Peyer's patch (tissue), 4 donors: ENCODE measurements at regions not wholly inside any gene's neighbourhood (a gene's known extent, or its start where the extent isn't known, plus 50 kb on each side); places are given as distances from the start of the nearest gene placed in this dataset.

Source experiments
- DNase-seq, 3 donors: peaks; one replicate each; pipeline ENCODE4 v3.0.0-alpha.2; 2017 to 2019
- H3K27ac ChIP-seq, 4 donors: fragments of 200-600 bp; sonication (generic); one replicate each; pipeline ENCODE4 v1.5.1; 2016 to 2019
- H3K27me3 ChIP-seq, 2 donors: fragments of 200-600 bp; sonication (generic); one replicate each; pipeline ENCODE4 v1.5.1; 2019
- H3K36me3 ChIP-seq, 3 donors: fragments of 200-600 bp; sonication (generic); one replicate each; pipeline ENCODE4 v1.5.1; 2016 to 2019
- H3K4me1 ChIP-seq, 4 donors: fragments of 200-600 bp; sonication (generic); one replicate each; pipeline ENCODE4 v1.5.1; 2016 to 2019
- H3K4me3 ChIP-seq, 4 donors: fragments of 200-600 bp; sonication (generic); 1 replicate in 3 of 4; 2 replicates in 1 of 4; pipeline ENCODE4 v1.5.1; 2016 to 2019; ENCODE audit warnings: mild to moderate bottlenecking in 1 of 4
- H3K9me3 ChIP-seq, 4 donors: fragments of 200-600 bp; sonication (generic); one replicate each; pipeline ENCODE4 v1.5.1; 2016 to 2019; ENCODE audit warnings: mild to moderate bottlenecking in 1 of 4
- POLR2A ChIP-seq, 2 donors: fragments of 450-650 bp; IDR thresholded peaks; one replicate each; pipeline ENCODE4 v1.5.1; 2017; ENCODE audit warnings: antibody characterized with exemption in 2 of 2, mild to moderate bottlenecking in 2 of 2, moderate library complexity in 2 of 2
- TF ChIP-seq, protein P1 (sequence below), 6 experiments: fragments of 450-650 bp in 4 of 6; fragments of 200-600 bp in 2 of 6; sonication (generic) in 1 of 6; IDR thresholded peaks; one replicate each; pipeline ENCODE4 v1.5.1; 2017 to 2019; ENCODE audit warnings: antibody characterized with exemption in 6 of 6, mild to moderate bottlenecking in 3 of 6, moderate library complexity in 1 of 6

DNA sequence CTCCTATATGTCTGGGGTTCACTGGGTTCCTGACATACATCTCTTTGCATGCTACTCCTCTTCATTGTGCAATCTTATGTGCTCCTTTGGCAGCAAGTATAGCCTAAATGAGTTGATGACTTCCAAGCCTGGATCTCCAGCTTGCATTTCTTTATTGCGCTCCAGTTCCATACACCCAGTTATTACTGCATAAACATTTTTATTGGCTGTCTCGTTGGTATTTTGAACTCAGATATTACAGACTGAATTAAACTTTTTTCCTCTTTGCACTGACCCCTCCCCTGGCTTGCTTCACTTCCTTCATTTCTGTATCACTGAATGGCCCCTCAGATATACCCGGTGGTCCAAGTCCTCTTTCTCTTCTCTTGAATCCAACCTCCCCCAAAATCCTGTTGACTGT, 219.2 kb downstream of the MC4R start:
- Histone ChIP-seq H3K4me3 (no peak overlapping the region), H3K9me3 (no peaks in the 10 kb centered on the region), H3K27me3 (no peaks in the 10 kb centered on the region), H3K36me3 (no peaks in the 10 kb centered on the region), H3K4me1 (no peaks in the 10 kb centered on the region), H3K27ac (no peak overlapping the region)
- TF ChIP-seq POLR2A (IDR thresholded peaks at IDR 0.05), result no peak
- TF ChIP-seq, protein P1, sequence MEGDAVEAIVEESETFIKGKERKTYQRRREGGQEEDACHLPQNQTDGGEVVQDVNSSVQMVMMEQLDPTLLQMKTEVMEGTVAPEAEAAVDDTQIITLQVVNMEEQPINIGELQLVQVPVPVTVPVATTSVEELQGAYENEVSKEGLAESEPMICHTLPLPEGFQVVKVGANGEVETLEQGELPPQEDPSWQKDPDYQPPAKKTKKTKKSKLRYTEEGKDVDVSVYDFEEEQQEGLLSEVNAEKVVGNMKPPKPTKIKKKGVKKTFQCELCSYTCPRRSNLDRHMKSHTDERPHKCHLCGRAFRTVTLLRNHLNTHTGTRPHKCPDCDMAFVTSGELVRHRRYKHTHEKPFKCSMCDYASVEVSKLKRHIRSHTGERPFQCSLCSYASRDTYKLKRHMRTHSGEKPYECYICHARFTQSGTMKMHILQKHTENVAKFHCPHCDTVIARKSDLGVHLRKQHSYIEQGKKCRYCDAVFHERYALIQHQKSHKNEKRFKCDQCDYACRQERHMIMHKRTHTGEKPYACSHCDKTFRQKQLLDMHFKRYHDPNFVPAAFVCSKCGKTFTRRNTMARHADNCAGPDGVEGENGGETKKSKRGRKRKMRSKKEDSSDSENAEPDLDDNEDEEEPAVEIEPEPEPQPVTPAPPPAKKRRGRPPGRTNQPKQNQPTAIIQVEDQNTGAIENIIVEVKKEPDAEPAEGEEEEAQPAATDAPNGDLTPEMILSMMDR (IDR thresholded peaks at IDR 0.05), result no peak
- DNase-seq, result no peak

DNA sequence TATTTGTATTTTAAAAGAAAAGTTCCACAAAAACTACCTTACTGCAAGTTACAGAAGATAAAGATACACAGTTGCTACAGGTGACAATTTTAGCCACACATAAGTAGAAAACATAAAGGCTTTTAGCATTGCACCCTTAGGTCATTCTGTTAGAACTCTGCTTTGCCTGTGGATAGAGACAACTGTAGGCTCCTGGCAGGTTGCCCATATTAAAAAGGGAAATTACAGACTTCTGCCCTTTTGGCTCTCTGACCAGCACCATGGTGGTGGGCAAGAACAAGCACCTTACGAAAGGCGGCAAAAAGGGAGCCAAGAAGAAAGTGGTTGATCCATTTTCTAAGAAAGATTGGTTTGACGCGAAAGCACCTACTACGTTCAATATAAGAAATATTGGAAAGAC, 223.3 kb downstream of the MC4R start:
- H3K27ac ChIP-seq, result no peak overlapping the region

DNA sequence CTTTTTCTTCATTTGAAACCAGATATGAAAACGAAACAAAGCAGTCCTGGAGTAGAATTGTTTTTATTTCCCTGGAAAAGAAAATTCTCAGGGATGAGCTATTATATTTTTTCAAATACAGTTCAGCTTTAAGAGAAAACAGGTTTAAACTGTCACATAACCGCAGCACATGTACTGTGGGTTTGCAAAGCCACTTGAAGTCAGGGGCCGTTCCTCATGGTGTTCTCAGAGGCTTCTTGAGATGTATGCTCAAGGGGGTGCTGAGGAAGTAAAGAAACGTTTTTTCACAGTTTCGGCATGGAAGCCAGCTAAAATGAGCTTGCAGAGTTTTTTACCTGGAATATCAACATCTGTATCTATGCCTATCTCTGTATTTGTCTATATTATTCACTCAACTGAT, 225.3 kb downstream of the MC4R start:
- no peak overlapping the region for H3K4me3 ChIP-seq
- H3K27me3 ChIP-seq, result no peaks in the 10 kb centered on the region
- no peak overlapping the region for H3K27ac ChIP-seq
- no peaks in the 10 kb centered on the region for H3K9me3 ChIP-seq
- TF ChIP-seq, protein P1 (IDR thresholded peaks at IDR 0.05), result no peak
- TF ChIP-seq POLR2A (IDR thresholded peaks at IDR 0.05), result no peak
- H3K4me1 ChIP-seq, result no peaks in the 10 kb centered on the region
- DNase-seq, result no peak
- H3K36me3 ChIP-seq, result no peaks in the 10 kb centered on the region

More for the DNA sequence above, 223.3 kb downstream of the MC4R start:
- no peaks in the 10 kb centered on the region for H3K27me3 ChIP-seq
- TF ChIP-seq POLR2A (IDR thresholded peaks at IDR 0.05), result no peak
- TF ChIP-seq, protein P1 (IDR thresholded peaks at IDR 0.05), result no peak
- no peak for DNase-seq
- no peaks in the 10 kb centered on the region for H3K4me1 ChIP-seq
- H3K4me3 ChIP-seq, result no peak overlapping the region
- H3K9me3 ChIP-seq, result no peaks in the 10 kb centered on the region
- no peaks in the 10 kb centered on the region for H3K36me3 ChIP-seq

DNA sequence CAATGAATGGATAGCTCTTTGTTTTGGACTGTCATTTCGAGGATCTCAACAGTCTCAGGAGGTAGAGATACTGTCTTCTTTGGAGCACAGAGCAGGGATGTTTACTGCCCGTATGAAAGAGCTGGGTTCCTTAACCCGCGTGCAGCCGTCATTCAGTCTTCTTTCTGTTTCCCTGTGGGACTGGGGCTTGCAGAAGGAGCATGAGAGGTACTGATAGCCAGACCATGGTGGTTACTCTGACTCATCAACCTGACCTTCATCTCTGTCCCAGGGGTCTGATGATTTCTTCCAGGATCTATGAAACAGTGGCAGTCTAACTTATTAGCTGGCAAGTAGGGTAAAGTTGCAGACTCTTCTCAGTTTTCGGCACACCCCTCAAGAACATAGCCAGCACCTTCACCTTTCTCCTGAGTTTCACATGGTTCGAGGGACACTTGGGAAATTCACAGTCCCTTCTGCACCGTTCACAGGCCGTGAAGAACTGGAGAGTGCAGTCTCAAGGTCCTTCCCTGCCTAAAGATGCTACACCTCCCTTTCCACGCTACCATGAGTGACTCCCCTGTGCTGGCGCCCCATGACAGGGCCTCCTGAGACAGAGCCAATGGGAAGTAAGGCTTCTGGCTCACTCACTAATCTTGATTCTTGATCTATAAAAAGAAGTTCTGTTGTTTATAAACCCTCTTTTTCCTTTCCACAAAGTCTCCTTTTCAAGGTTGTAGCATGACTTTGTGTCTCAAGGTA, 226.2 kb downstream of the MC4R start:
- TF ChIP-seq, protein P1 (IDR thresholded peaks at IDR 0.05), result no peak
- no peak for TF ChIP-seq POLR2A (IDR thresholded peaks at IDR 0.05)

DNA sequence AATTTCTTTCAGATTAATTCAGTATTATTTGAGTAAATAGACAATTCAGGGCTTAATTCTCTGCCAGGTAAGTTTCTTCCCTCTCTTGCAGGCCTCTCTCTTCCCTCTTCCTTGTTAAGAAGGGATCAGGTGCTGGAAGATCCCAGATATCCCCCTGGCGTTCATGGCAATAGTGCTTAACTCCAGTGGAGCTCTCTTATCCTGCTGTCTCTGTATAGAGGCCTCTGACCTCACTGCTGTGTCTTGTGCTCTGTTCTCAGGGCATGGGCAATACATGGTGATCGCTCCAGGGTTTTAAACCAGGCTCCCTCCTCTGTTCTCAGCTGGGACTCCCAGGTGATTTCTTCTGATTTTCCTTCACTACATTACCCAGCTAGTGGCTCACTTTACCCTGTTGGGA, 226.8 kb downstream of the MC4R start:
- H3K27me3 ChIP-seq, result no peaks in the 10 kb centered on the region
- H3K9me3 ChIP-seq, result no peaks in the 10 kb centered on the region
- H3K4me1 ChIP-seq, result no peaks in the 10 kb centered on the region
- TF ChIP-seq, protein P1 (IDR thresholded peaks at IDR 0.05), result no peak
- no peak for TF ChIP-seq POLR2A (IDR thresholded peaks at IDR 0.05)
- H3K36me3 ChIP-seq, result no peaks in the 10 kb centered on the region
- H3K4me3 ChIP-seq, result no peak overlapping the region
- no peak overlapping the region for H3K27ac ChIP-seq
- DNase-seq, result no peak

More for the DNA sequence above, 226.2 kb downstream of the MC4R start:
- Histone ChIP-seq H3K4me1 (no peaks in the 10 kb centered on the region), H3K4me3 (no peak overlapping the region), H3K9me3 (no peaks in the 10 kb centered on the region), H3K27me3 (no peaks in the 10 kb centered on the region), H3K27ac (no peak overlapping the region), H3K36me3 (no peaks in the 10 kb centered on the region)
- DNase-seq, result no peak
